ENCODE measurements at regions not wholly inside any gene's neighbourhood (a gene's known extent, or its start where the extent isn't known, plus 50 kb on each side); places are given as distances from the start of the nearest gene placed in this dataset.

- TF ChIP-seq REST (IDR thresholded peaks at IDR 0.05; ENCODE audit: insufficient replicate concordance, low read depth) (no peak), CTCF (IDR thresholded peaks at IDR 0.05; ENCODE audit: insufficient read depth, low read length) (no peak), SPI1 (IDR thresholded peaks at IDR 0.05; ENCODE audit: borderline replicate concordance, low read depth) (no peak), POLR2AphosphoS5 (IDR thresholded peaks at IDR 0.05; ENCODE audit: low read depth) (no peak)
Measured at GRCh38 chr4:64737026-64737853, 328.0 kb upstream of the TECRL start.
